ENCODE measurements at regions not wholly inside any gene's neighbourhood (a gene's known extent, or its start where the extent isn't known, plus 50 kb on each side); places are given as distances from the start of the nearest gene placed in this dataset.

GRCh38 chr6:51553246-51554015, 534.0 kb downstream of the PKHD1 start:
- no peaks in the 10 kb centered on the region for H3K36me3 ChIP-seq
- H3K27ac ChIP-seq = no peak overlapping the region
- no peak for TF ChIP-seq CTCF (IDR thresholded peaks at IDR 0.05)
- no peak for TF ChIP-seq POLR2AphosphoS5 (IDR thresholded peaks at IDR 0.05)
- TF ChIP-seq POLR2A (IDR thresholded peaks at IDR 0.05) = no peak
- TF ChIP-seq EP300 (IDR thresholded peaks at IDR 0.05) = no peak
- H3K4me3 ChIP-seq = no peak overlapping the region
- H3K9me3 ChIP-seq = no peaks in the 10 kb centered on the region
- DNase-seq = peak in 1 of 2 donors; percentile 34
- 75 to 85% (median 79%) methylated on average over 19 of the region's 19 CpGs for WGBS, 5 donors
- H3K4me1 ChIP-seq = peaks cover 0 to 3% (median 0%) of the 10 kb centered on the region in 4 donors
- no peaks in the 10 kb centered on the region for H3K27me3 ChIP-seq
- intact Hi-C loops (cut with DNase I; ENCODE audit: low total_unique reads) = no loop called here

GRCh38 chr6:51554029-51554428, 533.4 kb downstream of the PKHD1 start:
- Histone ChIP-seq H3K9me3 (no peaks in the 10 kb centered on the region), H3K27ac (no peak overlapping the region), H3K4me1 (peaks cover 0 to 3% (median 0%) of the 10 kb centered on the region in 4 donors), H3K36me3 (no peaks in the 10 kb centered on the region), H3K4me3 (no peak overlapping the region), H3K27me3 (no peaks in the 10 kb centered on the region)
- 66 to 80% (median 69%) methylated on average over 3 of the region's 3 CpGs for WGBS, 5 donors
- intact Hi-C loops (cut with DNase I; ENCODE audit: low total_unique reads) = no loop called here
- TF ChIP-seq CTCF (IDR thresholded peaks at IDR 0.05) (no peak), POLR2AphosphoS5 (IDR thresholded peaks at IDR 0.05) (no peak), POLR2A (IDR thresholded peaks at IDR 0.05) (no peak), EP300 (IDR thresholded peaks at IDR 0.05) (no peak)
- DNase-seq = no peak

GRCh38 chr6:51559059-51559458, 528.4 kb downstream of the PKHD1 start:
- no peak overlapping the region for H3K4me3 ChIP-seq
- WGBS, 5 donors = 45 to 67% (median 52%) methylated on average over 2 of the region's 2 CpGs
- TF ChIP-seq CTCF (IDR thresholded peaks at IDR 0.05) = peak in 2 of 7 experiments; percentile 5 to 46
- TF ChIP-seq EP300 (IDR thresholded peaks at IDR 0.05) = no peak
- H3K9me3 ChIP-seq = no peaks in the 10 kb centered on the region
- H3K4me1 ChIP-seq = no peaks in the 10 kb centered on the region
- peak; percentile 27 to 60 for DNase-seq
- no peaks in the 10 kb centered on the region for H3K27me3 ChIP-seq
- H3K36me3 ChIP-seq = no peaks in the 10 kb centered on the region
- H3K27ac ChIP-seq = no peak overlapping the region
- intact Hi-C loops (cut with DNase I; ENCODE audit: low total_unique reads) = no loop called here

GRCh38 chr6:51562198-51562597, 525.2 kb downstream of the PKHD1 start:
- no peak for TF ChIP-seq CTCF (IDR thresholded peaks at IDR 0.05)
- TF ChIP-seq EP300 (IDR thresholded peaks at IDR 0.05) = no peak
- no peak for TF ChIP-seq POLR2A (IDR thresholded peaks at IDR 0.05)
- TF ChIP-seq POLR2AphosphoS5 (IDR thresholded peaks at IDR 0.05) = no peak
- Histone ChIP-seq H3K4me3 (no peak overlapping the region), H3K4me1 (no peaks in the 10 kb centered on the region), H3K36me3 (no peaks in the 10 kb centered on the region), H3K27ac (no peak overlapping the region), H3K9me3 (no peaks in the 10 kb centered on the region), H3K27me3 (no peaks in the 10 kb centered on the region)
- intact Hi-C loops (cut with DNase I; ENCODE audit: low total_unique reads) = no loop called here
- no peak for DNase-seq
- WGBS, 5 donors = 52 to 64% (median 55%) methylated on average over 1 of the region's 1 CpG

Small RNA genes lying in the stretch of these regions (small RNA-seq; reads per million reads assigned to genes)
- gene RF00572 = 0 to 0.08 (median 0.03) reads per million in 4 donors

All from stomach (tissue), 8 donors.